ENCODE measurements at regions not wholly inside any gene's neighbourhood (a gene's known extent, or its start where the extent isn't known, plus 50 kb on each side); places are given as distances from the start of the nearest gene placed in this dataset.

- no peak for DNase-seq
Measured at GRCh38 chr14:82190742-82191141, 657.1 kb upstream of the SEL1L start.

- DNase-seq, result no peak
Measured at GRCh38 chr14:82192387-82192786, 658.7 kb upstream of the SEL1L start.

GRCh38 chr14:82223276-82223675 lies 689.6 kb upstream of the SEL1L start:
- DNase-seq, result no peak

GRCh38 chr14:82224610-82225009 lies 691.0 kb upstream of the SEL1L start:
- no peak for DNase-seq

GRCh38 chr14:82230748-82231147 lies 697.1 kb upstream of the SEL1L start:
- no peak for DNase-seq

GRCh38 chr14:82238649-82239048 lies 705.0 kb upstream of the SEL1L start:
- no peak for DNase-seq

GRCh38 chr14:82239223-82239622 lies 705.6 kb upstream of the SEL1L start:
- DNase-seq, result no peak

GRCh38 chr14:82244791-82245190 lies 711.1 kb upstream of the SEL1L start:
- DNase-seq, result no peak

- DNase-seq, result no peak
Measured at GRCh38 chr14:82251494-82251893, 717.8 kb upstream of the SEL1L start.

- no peak for DNase-seq
Measured at GRCh38 chr14:82270286-82270685, 736.6 kb upstream of the SEL1L start.

GRCh38 chr14:82298811-82299210 lies 765.2 kb upstream of the SEL1L start:
- no peak for DNase-seq

GRCh38 chr14:82309199-82309598 lies 775.5 kb upstream of the SEL1L start:
- DNase-seq, result no peak

GRCh38 chr14:82313889-82314288 lies 780.2 kb upstream of the SEL1L start:
- peak; percentile 92 to 94 for DNase-seq

- DNase-seq, result peak; percentile 14 to 24
Measured at GRCh38 chr14:82328442-82328841, 794.8 kb upstream of the SEL1L start.

- no peak for DNase-seq
Measured at GRCh38 chr14:82341261-82341810, 807.7 kb upstream of the SEL1L start.

- DNase-seq, result no peak
Measured at GRCh38 chr14:82342596-82342995, 808.9 kb upstream of the SEL1L start.

GRCh38 chr14:82345184-82345583 lies 811.5 kb upstream of the SEL1L start:
- DNase-seq, result no peak

- DNase-seq, result no peak
Measured at GRCh38 chr14:82354126-82354525, 820.5 kb upstream of the SEL1L start.

GRCh38 chr14:82359201-82359600 lies 825.5 kb upstream of the SEL1L start:
- DNase-seq, result no peak

GRCh38 chr14:82362452-82362851 lies 828.8 kb upstream of the SEL1L start:
- no peak for DNase-seq

- DNase-seq, result no peak
Measured at GRCh38 chr14:82365471-82365870, 831.8 kb upstream of the SEL1L start.

- DNase-seq, result no peak
Measured at GRCh38 chr14:82366803-82367202, 833.1 kb upstream of the SEL1L start.

GRCh38 chr14:82379291-82379690 lies 845.6 kb upstream of the SEL1L start:
- DNase-seq, result no peak

- DNase-seq, result peak in 1 of 2 experiments; percentile 51
Measured at GRCh38 chr14:82385048-82385447, 851.4 kb upstream of the SEL1L start.

GRCh38 chr14:82387699-82388098 lies 854.0 kb upstream of the SEL1L start:
- DNase-seq, result no peak

GRCh38 chr14:82388488-82388887 lies 854.8 kb upstream of the SEL1L start:
- no peak for DNase-seq

Measured in NCI-H1930 (cell line).